ENCODE measurements at regions not wholly inside any gene's neighbourhood (a gene's known extent, or its start where the extent isn't known, plus 50 kb on each side); places are given as distances from the start of the nearest gene placed in this dataset.

- no peak for TF ChIP-seq CTCF (conservative IDR thresholded peaks at IDR 0.05)
- TF ChIP-seq ZFX (IDR thresholded peaks at IDR 0.05): no peak
Observed at GRCh38 chr18:29326214-29326613, 1149.3 kb upstream of the CDH2 start.
